GM18861 (cell line): ENCODE measurements at regions not wholly inside any gene's neighbourhood (a gene's known extent, or its start where the extent isn't known, plus 50 kb on each side); places are given as distances from the start of the nearest gene placed in this dataset.

Experiments
- ATAC-seq: cut with Tn5 transposase; IDR thresholded peaks from one replicate; pipeline ENCODE4 v1.9.1; 2021; ENCODE audit not compliant: unreplicated experiment

DNA sequence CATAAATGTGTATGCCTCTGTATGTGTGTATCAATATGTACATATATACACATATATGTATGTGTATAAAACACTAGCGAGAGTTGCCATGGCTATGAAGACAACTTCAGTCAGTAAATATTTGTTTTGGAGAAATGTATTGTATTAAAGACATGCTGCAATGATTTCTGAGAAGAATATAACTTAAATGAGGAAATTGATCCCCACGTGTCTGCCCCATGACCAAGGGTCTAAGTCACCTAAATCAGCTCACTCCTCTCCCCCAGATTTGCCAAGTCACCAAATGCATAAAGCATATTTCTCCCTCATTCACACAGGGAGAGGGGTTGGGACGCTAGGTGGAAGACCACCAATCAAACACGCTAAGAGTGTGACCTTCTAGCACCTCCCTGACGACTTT is 58.3 kb upstream of the LYST start:
- ATAC-seq = no peak

DNA sequence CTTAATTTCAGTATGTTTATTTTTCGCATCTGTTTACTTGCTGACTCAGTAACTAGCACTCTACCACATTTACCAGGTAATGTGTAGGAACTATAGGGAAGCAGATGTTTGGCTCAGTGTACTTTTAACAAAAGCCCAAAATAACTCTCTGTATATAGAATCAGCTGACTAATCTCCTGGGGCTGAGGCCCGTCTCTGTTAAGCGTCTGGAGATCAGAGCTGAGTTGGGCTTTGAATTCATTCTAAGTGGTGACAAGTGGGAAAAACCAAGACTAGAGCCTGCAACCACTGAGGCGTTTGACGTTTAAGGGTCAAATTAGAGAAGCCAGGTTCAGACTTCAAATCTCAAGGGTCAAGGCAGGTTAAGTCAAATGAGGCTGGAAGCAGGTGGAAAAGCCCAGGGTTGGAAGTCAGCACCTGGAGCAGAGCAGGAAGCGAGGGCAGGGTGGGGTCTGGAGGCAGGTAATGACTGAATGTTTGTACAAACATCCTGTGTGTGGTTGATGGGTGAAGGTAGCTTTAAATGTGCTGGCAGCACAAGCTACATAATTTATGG is 56.8 kb upstream of the LYST start:
- no peak for ATAC-seq

DNA sequence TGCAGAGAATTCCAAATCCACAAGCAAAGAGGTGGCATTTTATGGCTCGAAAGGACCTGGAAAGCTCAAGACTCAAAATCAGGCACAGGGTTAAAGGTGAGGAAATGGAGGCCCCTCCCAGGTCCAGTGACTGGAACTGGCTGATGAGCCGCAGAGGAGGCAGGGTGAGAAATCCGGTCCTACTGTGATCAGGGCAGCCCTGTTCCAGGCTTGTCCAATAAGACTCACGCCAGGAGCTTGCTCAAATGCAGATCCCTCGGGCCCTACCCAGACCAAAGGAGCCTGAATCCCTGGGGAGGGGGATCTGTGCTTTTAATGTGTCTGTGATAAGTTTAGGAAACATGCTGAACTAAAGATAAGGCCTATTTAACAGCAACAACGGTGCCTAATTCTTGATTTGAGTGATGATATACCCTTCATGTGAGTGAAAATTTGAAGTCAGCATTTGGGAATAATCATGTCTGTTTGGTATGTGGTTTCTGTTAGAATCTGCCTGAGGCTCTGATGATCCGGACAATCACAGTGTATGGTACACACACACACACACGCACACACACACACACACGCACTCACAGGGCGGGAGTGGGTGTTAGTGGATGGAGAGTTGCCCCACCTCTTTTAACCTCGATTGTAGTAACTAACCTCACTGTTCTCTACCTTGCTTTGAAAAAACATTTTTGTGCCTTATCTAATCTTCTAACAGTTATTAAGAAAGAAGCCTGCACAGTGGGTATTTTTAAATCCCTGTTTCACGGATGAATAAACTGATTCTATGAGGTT is 54.1 kb upstream of the LYST start:
- ATAC-seq = no peak

DNA sequence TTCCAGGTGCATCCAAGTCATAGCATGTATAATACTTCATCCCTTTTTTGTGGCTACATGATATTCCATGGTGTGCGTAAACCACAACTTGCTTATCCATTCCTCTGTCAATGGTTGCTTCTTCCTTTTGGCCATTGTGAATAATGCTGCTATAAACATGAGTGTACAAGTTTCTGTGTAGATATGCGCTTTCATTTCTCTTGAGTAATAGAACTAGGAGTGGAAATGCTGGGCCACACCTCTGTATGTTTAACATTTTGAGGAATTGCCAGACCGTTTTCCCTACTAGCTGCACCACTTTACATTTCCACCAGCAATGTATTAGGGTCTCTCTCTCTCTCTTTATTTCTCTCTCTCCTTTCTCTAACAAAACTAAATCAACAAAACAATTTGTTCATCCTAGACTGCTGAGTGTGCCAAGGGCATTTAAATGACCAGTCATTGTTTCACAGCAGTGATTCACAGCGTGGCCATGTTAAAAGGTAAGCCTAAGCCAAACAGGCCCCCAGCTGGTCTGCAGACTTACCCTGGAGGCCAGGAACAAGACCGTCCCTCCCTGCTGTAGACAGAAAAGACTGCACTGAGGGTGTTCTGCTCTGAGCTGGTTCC is 53.2 kb upstream of the LYST start:
- no peak for ATAC-seq

DNA sequence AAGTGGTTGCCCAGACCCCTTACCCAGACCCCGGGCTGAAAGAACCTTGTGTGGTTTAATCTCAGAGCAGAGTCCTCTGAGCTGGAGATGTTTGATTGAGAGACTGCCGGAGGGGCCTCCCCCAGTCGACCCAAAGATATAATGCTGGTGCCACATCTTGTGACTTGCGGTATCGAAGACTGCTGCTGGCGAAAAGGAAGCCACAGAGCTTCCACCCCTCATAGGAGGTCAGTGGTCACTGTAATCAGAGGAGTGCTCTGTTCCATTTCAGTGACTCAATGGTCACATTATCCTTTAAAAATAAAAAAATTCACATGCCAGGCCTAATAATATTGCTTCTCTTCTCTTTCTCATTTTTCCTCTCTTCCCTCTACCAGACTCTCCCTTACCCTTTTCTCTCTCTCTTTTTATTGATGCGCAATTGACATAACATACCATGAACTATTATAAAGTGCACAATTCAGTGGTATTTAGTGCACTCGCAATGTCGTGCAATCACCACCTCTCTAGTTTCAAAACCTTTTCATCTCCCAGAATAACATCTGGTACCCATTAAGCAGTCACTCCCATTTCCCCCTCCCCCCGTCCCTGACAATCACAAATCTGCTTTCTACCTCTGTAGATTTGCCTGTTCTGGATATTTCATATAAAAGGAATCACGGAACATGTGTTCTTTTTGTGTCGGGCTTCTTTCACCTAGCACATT is 52.6 kb upstream of the LYST start:
- no peak for ATAC-seq

DNA sequence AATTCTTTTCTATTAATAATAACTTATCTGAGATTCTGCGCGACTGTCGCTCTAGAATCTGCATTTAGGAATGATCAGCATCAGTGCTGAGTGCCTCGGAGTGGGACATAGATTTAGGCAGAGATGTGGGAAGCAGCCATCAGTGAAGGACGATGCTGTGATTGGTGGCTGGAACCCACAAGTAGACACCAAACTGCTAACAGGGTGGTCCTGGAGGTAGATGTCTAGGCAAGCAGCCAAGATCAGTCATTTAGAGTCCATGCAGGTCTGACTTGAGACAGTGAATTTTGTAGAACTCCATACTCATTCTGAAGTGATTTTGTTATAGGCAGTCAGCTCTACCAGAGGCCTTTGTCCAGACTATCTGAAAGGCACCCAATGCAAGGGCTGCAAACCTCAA is 51.8 kb upstream of the LYST start:
- no peak for ATAC-seq

DNA sequence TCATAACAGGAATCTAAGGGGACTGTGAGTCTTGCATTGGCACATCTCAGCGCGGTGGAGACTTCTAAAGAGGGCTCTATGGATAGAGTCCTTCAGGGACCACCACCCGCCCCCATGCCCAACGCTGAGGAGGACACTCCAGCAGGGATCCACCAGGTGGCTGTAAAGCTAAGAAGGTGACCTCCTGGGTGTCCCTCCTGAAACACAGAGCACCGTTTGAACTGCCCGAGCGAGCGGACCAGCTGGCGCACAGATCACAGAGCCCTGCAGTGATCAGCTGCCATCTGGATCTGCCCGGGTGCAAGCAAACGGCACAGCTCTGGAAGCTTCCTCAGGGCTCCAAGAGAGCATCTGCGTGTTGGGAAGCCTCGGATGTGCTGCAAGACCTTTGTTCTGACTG is 51.3 kb upstream of the LYST start:
- ATAC-seq = no peak

DNA sequence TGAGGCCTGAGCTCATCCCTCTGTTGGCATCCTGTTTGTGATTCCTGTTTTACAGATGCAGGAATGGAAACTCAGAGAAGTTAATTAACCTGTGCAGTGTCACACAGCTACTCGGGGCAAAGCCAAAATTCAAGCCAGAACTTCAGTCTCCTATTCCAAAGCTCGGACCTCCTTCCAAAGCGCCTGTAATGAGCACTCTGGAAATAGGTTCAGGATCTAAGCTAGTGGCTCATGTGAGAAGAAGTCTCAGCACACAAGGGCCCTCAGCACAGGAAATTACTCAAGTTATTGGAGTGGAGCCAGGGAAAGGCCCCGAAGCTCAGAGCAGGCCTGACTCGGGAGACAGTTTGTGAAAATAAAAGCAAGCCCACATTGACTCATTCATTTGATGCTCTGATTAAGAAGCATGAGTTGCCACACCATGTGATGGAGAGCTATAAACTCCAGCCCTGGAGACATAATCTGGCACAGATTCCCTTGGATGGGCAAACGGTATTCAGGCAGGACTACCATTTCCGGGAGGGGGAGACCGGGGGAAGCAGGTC is 50.6 kb upstream of the LYST start:
- ATAC-seq = peak; percentile 88
